HEK293 (cell line): ENCODE measurements at regions not wholly inside any gene's neighbourhood (a gene's known extent, or its start where the extent isn't known, plus 50 kb on each side); places are given as distances from the start of the nearest gene placed in this dataset.

Experiments
- CTCF ChIA-PET: fragments of 350-600 bp; formaldehyde crosslinking; extraction: SDS; loops from one replicate; lab custom pipeline; 2021; ENCODE audit warnings: antibody characterized with exemption; lab: Yijun Ruan, JAX
- POLR2A ChIA-PET: fragments of 300-600 bp; formaldehyde crosslinking; extraction: SDS; loops from one replicate; lab custom pipeline; 2020; ENCODE audit warnings: antibody characterized with exemption, inconsistent platforms; lab: Yijun Ruan, JAX
- H3K27ac ChIP-seq: fragments of 200-500 bp; sonication (Bioruptor generic); 2 replicates; pipeline ENCODE4 v1.5.1; 2014; ENCODE audit warnings: low read depth, low read length, control low read depth, inconsistent platforms; ENCODE audit errors: extremely low read depth
- H3K36me3 ChIP-seq, 2 experiments: fragments of 200-500 bp in 1 of 2; sonication (Bioruptor generic) in 1 of 2; 1 replicate in 1 of 2; 2 replicates in 1 of 2; pipeline ENCODE4 v1.5.1; 2014 to 2017; ENCODE audit warnings: inconsistent platforms in 2 of 2, low read length in 2 of 2; ENCODE audit not compliant: control insufficient read depth in 2 of 2, insufficient read depth in 1 of 2
- H3K4me1 ChIP-seq: fragments of 200-500 bp; sonication (Bioruptor generic); 2 replicates; pipeline ENCODE4 v1.5.1; 2014; ENCODE audit warnings: mild to moderate bottlenecking, low read length, inconsistent platforms; ENCODE audit not compliant: control insufficient read depth, insufficient read depth
- H3K4me3 ChIP-seq: 2 replicates; pipeline ENCODE4 v1.5.1; 2011; ENCODE audit warnings: low read depth, mild to moderate bottlenecking, control low read depth, low read length, moderate library complexity
- H3K9me3 ChIP-seq: fragments of 200-500 bp; sonication (Bioruptor generic); 2 replicates; pipeline ENCODE4 v1.5.1; 2014; ENCODE audit warnings: low read depth, low read length, inconsistent platforms; ENCODE audit not compliant: control insufficient read depth, insufficient read depth
- BCL6B ChIP-seq: fragments of 450-650 bp; formaldehyde crosslinking; IDR thresholded peaks from 2 replicates; pipeline ENCODE4 v1.5.1; 2017; ENCODE audit warnings: missing biosample characterization, missing genetic modification characterization
- FEZF1 ChIP-seq: fragments of 450-650 bp; formaldehyde crosslinking; IDR thresholded peaks from 2 replicates; pipeline ENCODE4 v1.5.1; 2016; ENCODE audit warnings: missing biosample characterization, missing genetic modification characterization
- KLF10 ChIP-seq: fragments of 450-650 bp; IDR thresholded peaks from 2 replicates; pipeline ENCODE4 v1.5.1; 2018; ENCODE audit warnings: missing biosample characterization, mild to moderate bottlenecking, missing genetic modification characterization
- SP2 ChIP-seq: fragments of 450-650 bp; formaldehyde crosslinking; IDR thresholded peaks from 2 replicates; pipeline ENCODE4 v1.5.1; 2016; ENCODE audit warnings: missing biosample characterization, missing genetic modification characterization
- TRIM28 ChIP-seq: IDR thresholded peaks from 2 replicates; pipeline ENCODE4 v1.6.1; 2011; ENCODE audit warnings: low read length, control low read depth, borderline replicate concordance
- ZBTB48 ChIP-seq: fragments of 450-650 bp; formaldehyde crosslinking; IDR thresholded peaks from 2 replicates; pipeline ENCODE4 v1.5.1; 2016; ENCODE audit warnings: missing biosample characterization, missing genetic modification characterization
- ZNF214 ChIP-seq: fragments of 450-650 bp; formaldehyde crosslinking; IDR thresholded peaks from 2 replicates; pipeline ENCODE4 v1.5.1; 2017; ENCODE audit warnings: missing biosample characterization, mild to moderate bottlenecking, missing genetic modification characterization, borderline replicate concordance
- ZNF23 ChIP-seq: fragments of 450-650 bp; formaldehyde crosslinking; IDR thresholded peaks from 2 replicates; pipeline ENCODE4 v1.5.1; 2016; ENCODE audit warnings: missing biosample characterization, missing genetic modification characterization, borderline replicate concordance
- ZNF335 ChIP-seq: fragments of 450-650 bp; formaldehyde crosslinking; conservative IDR thresholded peaks from 2 replicates; pipeline ENCODE4 v1.5.1; 2016; ENCODE audit warnings: missing biosample characterization, missing genetic modification characterization
- ZNF341 ChIP-seq: fragments of 450-650 bp; formaldehyde crosslinking; IDR thresholded peaks from 2 replicates; pipeline ENCODE4; 2016; ENCODE audit warnings: low read depth, missing biosample characterization, missing genetic modification characterization
- ZNF350 ChIP-seq: fragments of 450-650 bp; formaldehyde crosslinking; IDR thresholded peaks from 2 replicates; pipeline ENCODE4 v1.5.0; 2017; ENCODE audit warnings: missing biosample characterization, mild to moderate bottlenecking, missing genetic modification characterization
- ZNF416 ChIP-seq: fragments of 450-650 bp; formaldehyde crosslinking; IDR thresholded peaks from 2 replicates; pipeline ENCODE4 v1.5.1; 2016; ENCODE audit warnings: missing biosample characterization, missing genetic modification characterization
- ZNF488 ChIP-seq: fragments of 450-650 bp; formaldehyde crosslinking; IDR thresholded peaks from 2 replicates; pipeline ENCODE4 v1.5.1; 2016; ENCODE audit warnings: missing biosample characterization, missing genetic modification characterization
- ZNF529 ChIP-seq: fragments of 450-650 bp; formaldehyde crosslinking; IDR thresholded peaks from 2 replicates; pipeline ENCODE4 v1.5.1; 2017; ENCODE audit warnings: missing genetic modification characterization, missing biosample characterization; ENCODE audit not compliant: insufficient replicate concordance
- ZNF548 ChIP-seq: fragments of 450-650 bp; formaldehyde crosslinking; IDR thresholded peaks from 2 replicates; pipeline ENCODE4 v1.5.1; 2016; ENCODE audit warnings: missing biosample characterization, missing genetic modification characterization
- ZNF549 ChIP-seq: fragments of 450-650 bp; IDR thresholded peaks from 2 replicates; pipeline ENCODE4 v1.5.1; 2018; ENCODE audit warnings: missing biosample characterization, missing genetic modification characterization, mild to moderate bottlenecking, inconsistent platforms, moderate library complexity
- ZNF555 ChIP-seq: fragments of 450-650 bp; formaldehyde crosslinking; conservative IDR thresholded peaks from 2 replicates; pipeline ENCODE4 v1.5.1; 2017; ENCODE audit warnings: missing biosample characterization, mild to moderate bottlenecking, missing genetic modification characterization, inconsistent platforms
- ZNF664 ChIP-seq: fragments of 450-650 bp; formaldehyde crosslinking; IDR thresholded peaks from 2 replicates; pipeline ENCODE4 v1.5.1; 2016; ENCODE audit warnings: missing biosample characterization, missing genetic modification characterization
- ZNF76 ChIP-seq: fragments of 450-650 bp; formaldehyde crosslinking; IDR thresholded peaks from 2 replicates; pipeline ENCODE4; 2016; ENCODE audit warnings: low read depth, missing biosample characterization, missing genetic modification characterization, borderline replicate concordance
- ZNF837 ChIP-seq: fragments of 450-650 bp; formaldehyde crosslinking; IDR thresholded peaks from 2 replicates; pipeline ENCODE4 v1.5.1; 2016; ENCODE audit warnings: missing biosample characterization, missing genetic modification characterization
- TF ChIP-seq, protein P1 (sequence below): fragments of 450-650 bp; IDR thresholded peaks from 2 replicates; pipeline ENCODE4 v1.5.1; 2018; ENCODE audit warnings: missing biosample characterization, mild to moderate bottlenecking, missing genetic modification characterization
- TF ChIP-seq, protein P2 (sequence below): fragments of 450-650 bp; formaldehyde crosslinking; IDR thresholded peaks from 2 replicates; pipeline ENCODE4 v1.5.1; 2017; ENCODE audit warnings: missing biosample characterization, missing genetic modification characterization

- Histone ChIP-seq H3K4me1 (no peaks in the 10 kb centered on the region), H3K9me3 (no peaks in the 10 kb centered on the region)
- TF ChIP-seq BCL6B = peak; percentile 90
- TF ChIP-seq, protein P1, sequence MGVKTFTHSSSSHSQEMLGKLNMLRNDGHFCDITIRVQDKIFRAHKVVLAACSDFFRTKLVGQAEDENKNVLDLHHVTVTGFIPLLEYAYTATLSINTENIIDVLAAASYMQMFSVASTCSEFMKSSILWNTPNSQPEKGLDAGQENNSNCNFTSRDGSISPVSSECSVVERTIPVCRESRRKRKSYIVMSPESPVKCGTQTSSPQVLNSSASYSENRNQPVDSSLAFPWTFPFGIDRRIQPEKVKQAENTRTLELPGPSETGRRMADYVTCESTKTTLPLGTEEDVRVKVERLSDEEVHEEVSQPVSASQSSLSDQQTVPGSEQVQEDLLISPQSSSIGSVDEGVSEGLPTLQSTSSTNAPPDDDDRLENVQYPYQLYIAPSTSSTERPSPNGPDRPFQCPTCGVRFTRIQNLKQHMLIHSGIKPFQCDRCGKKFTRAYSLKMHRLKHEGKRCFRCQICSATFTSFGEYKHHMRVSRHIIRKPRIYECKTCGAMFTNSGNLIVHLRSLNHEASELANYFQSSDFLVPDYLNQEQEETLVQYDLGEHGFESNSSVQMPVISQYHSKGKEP = peak; percentile 54; the same call in 1 of the 2 replicates
- no peak for TF ChIP-seq ZNF341
- peak; percentile 37; the same call in 1 of the 2 replicates for TF ChIP-seq KLF10
- no peak for TF ChIP-seq ZNF529
- peak; percentile 78 for TF ChIP-seq FEZF1 (tag by site-specific recombination)
- TF ChIP-seq TRIM28 = peak; percentile 42; the same call in 1 of the 2 replicates
- peak; percentile 74; the same call in 1 of the 2 replicates for TF ChIP-seq ZNF350 (tag by site-specific recombination)
- 0 out of 2 replicates have a peak, but pooled peaks have one; percentile 8 for TF ChIP-seq ZNF335
- TF ChIP-seq, protein P2, sequence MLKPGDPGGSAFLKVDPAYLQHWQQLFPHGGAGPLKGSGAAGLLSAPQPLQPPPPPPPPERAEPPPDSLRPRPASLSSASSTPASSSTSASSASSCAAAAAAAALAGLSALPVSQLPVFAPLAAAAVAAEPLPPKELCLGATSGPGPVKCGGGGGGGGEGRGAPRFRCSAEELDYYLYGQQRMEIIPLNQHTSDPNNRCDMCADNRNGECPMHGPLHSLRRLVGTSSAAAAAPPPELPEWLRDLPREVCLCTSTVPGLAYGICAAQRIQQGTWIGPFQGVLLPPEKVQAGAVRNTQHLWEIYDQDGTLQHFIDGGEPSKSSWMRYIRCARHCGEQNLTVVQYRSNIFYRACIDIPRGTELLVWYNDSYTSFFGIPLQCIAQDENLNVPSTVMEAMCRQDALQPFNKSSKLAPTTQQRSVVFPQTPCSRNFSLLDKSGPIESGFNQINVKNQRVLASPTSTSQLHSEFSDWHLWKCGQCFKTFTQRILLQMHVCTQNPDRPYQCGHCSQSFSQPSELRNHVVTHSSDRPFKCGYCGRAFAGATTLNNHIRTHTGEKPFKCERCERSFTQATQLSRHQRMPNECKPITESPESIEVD (tag by site-specific recombination) = peak; percentile 23; the same call in 1 of the 2 replicates
- no peak for TF ChIP-seq ZNF488 (tag by site-specific recombination)
- TF ChIP-seq, all 188 proteins: peak for 8
- Histone ChIP-seq H3K36me3 (no peaks in the 10 kb centered on the region), H3K27ac (no peak overlapping the region), H3K4me3 (no peak overlapping the region)
- CTCF ChIA-PET = interaction anchor here (1.1 kb wide), 1 partner anchor 10 kb away, joined by 7 read pairs; no protein-coding TSS in a partner anchor
- POLR2A ChIA-PET = no interaction called here
These were observed 161.6 kb upstream of the FRMD4B start for GRCh38 chr3:69547461-69547880.

- H3K4me3 ChIP-seq = peak overlapping the region; percentile 44
- H3K36me3 ChIP-seq = no peaks in the 10 kb centered on the region
- ChIA-PET POLR2A (no interaction called here), CTCF (interaction anchor here (0.6 kb wide), 1 partner anchor 16 kb away, joined by 4 read pairs; no protein-coding TSS in a partner anchor)
- H3K9me3 ChIP-seq = no peaks in the 10 kb centered on the region
- no peak for TF ChIP-seq ZNF837 (tag by site-specific recombination)
- TF ChIP-seq SP2 (tag by site-specific recombination) = peak; percentile 6; the same call in 1 of the 2 replicates
- 0 out of 2 replicates have a peak, but pooled peaks have one; percentile 5 for TF ChIP-seq ZBTB48 (tag by site-specific recombination)
- TF ChIP-seq ZNF76 (tag by site-specific recombination) = no peak
- TF ChIP-seq ZNF341 = peak; percentile 26; the same call in 1 of the 2 replicates
- no peak for TF ChIP-seq ZNF555 (tag by site-specific recombination)
- TF ChIP-seq ZNF548 (tag by site-specific recombination) = no peak
- TF ChIP-seq ZNF335 = peak; percentile 83
- TF ChIP-seq ZNF549 (tag by site-specific recombination) = no peak
- TF ChIP-seq ZNF664 (tag by site-specific recombination) = no peak
- TF ChIP-seq ZNF23 (tag by site-specific recombination) = no peak
- no peak for TF ChIP-seq ZNF214 (tag by site-specific recombination)
- no peak for TF ChIP-seq ZNF416
- 0 out of 2 replicates have a peak, but pooled peaks cover 3% of the 10 kb centered on the region for H3K4me1 ChIP-seq
- H3K27ac ChIP-seq = no peak overlapping the region
These were observed 157.0 kb upstream of the FRMD4B start for GRCh38 chr3:69542805-69543429.
